ENCODE measurements at regions not wholly inside any gene's neighbourhood (a gene's known extent, or its start where the extent isn't known, plus 50 kb on each side); places are given as distances from the start of the nearest gene placed in this dataset.
A peak's percentile ranks its signal among the peaks of the same experiment; 100 is the strongest.

- H3K27me3 ChIP-seq, result no peaks in the 10 kb centered on the region
- H3K27ac ChIP-seq, result no peak overlapping the region
- in situ Hi-C loops (cut with MboI; ENCODE audit: low pct_ligation_motif_present in 1 of 4, low pct_unique_long_range_greater_than_20kb in 1 of 4, low sequenced_read_pairs in 3 of 4), result no loop called here
- DNase-seq, result no peak
- TF ChIP-seq POLR2AphosphoS5 (IDR thresholded peaks at IDR 0.05) (no peak), CTCF (IDR thresholded peaks at IDR 0.05) (no peak), EP300 (IDR thresholded peaks at IDR 0.05; ENCODE audit: low read depth) (no peak), POLR2A (IDR thresholded peaks at IDR 0.05) (no peak)
- no peaks in the 10 kb centered on the region for H3K36me3 ChIP-seq
- 0 to 15% methylated on average over 2 of the region's 2 CpGs for WGBS, 2 donors (ENCODE audit: low coverage in 1 of 2)
- H3K9me3 ChIP-seq, result no peaks in the 10 kb centered on the region
- H3K4me3 ChIP-seq, result no peak overlapping the region
- H3K4me1 ChIP-seq, result no peaks in the 10 kb centered on the region
- intact Hi-C loops (cut with DNase I; ENCODE audit: low total_unique reads), result no loop called here
Observed at GRCh38 chr4:44859477-44859876, 133.1 kb upstream of the GNPDA2 start.

- no peak for TF ChIP-seq POLR2AphosphoS5 (IDR thresholded peaks at IDR 0.05)
- TF ChIP-seq EP300 (IDR thresholded peaks at IDR 0.05; ENCODE audit: low read depth), result no peak
- no peak for TF ChIP-seq POLR2A (IDR thresholded peaks at IDR 0.05)
- no peak for TF ChIP-seq CTCF (IDR thresholded peaks at IDR 0.05)
- Histone ChIP-seq H3K4me3 (no peak overlapping the region), H3K27me3 (no peaks in the 10 kb centered on the region), H3K36me3 (no peaks in the 10 kb centered on the region), H3K9me3 (no peaks in the 10 kb centered on the region), H3K4me1 (no peaks in the 10 kb centered on the region), H3K27ac (no peak overlapping the region)
- no peak for DNase-seq
- intact Hi-C loops (cut with DNase I; ENCODE audit: low total_unique reads) (no loop called here), in situ Hi-C loops (cut with MboI; ENCODE audit: low pct_ligation_motif_present in 1 of 4, low pct_unique_long_range_greater_than_20kb in 1 of 4, low sequenced_read_pairs in 3 of 4) (no loop called here)
Observed at GRCh38 chr4:44848466-44848865, 122.1 kb upstream of the GNPDA2 start.

DNA sequence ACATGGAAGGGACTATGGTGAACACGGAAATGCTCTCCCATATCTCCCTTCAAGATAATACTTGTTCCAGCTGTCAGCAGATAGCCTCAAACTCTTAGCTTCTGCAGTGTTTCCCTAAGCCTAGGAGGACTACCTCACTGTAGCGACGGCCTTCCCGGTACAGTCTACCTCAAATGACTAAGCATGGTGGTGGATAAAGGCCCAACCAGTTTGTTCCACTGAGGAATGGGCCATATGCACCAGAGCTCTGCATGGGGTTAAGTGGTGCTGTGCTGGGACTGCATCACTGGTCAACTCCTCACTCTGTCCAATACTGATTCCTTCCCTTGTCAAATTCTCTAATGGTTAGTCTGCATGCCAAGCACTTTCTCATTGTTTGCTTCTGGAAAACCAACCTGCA is 119.6 kb upstream of the GNPDA2 start:
- WGBS, 2 donors (ENCODE audit: low coverage in 1 of 2), result 86 to 89% methylated on average over 1 to 4 of the region's 4 CpGs
- Histone ChIP-seq H3K4me3 (no peak overlapping the region), H3K4me1 (no peaks in the 10 kb centered on the region), H3K9me3 (no peaks in the 10 kb centered on the region), H3K36me3 (no peaks in the 10 kb centered on the region), H3K27ac (no peak overlapping the region), H3K27me3 (no peaks in the 10 kb centered on the region)
- intact Hi-C loops (cut with DNase I; ENCODE audit: low total_unique reads), result no loop called here
- DNase-seq, result no peak
- TF ChIP-seq POLR2AphosphoS5 (IDR thresholded peaks at IDR 0.05), result no peak
- TF ChIP-seq POLR2A (IDR thresholded peaks at IDR 0.05), result no peak
- no peak for TF ChIP-seq CTCF (IDR thresholded peaks at IDR 0.05)
- TF ChIP-seq EP300 (IDR thresholded peaks at IDR 0.05; ENCODE audit: low read depth), result no peak
- in situ Hi-C loops (cut with MboI; ENCODE audit: low pct_ligation_motif_present in 1 of 4, low pct_unique_long_range_greater_than_20kb in 1 of 4, low sequenced_read_pairs in 3 of 4), result no loop called here

- intact Hi-C loops (cut with DNase I; ENCODE audit: low total_unique reads), result no loop called here
- no peak overlapping the region for H3K4me3 ChIP-seq
- H3K27ac ChIP-seq, result no peak overlapping the region
- in situ Hi-C loops (cut with MboI; ENCODE audit: low pct_ligation_motif_present in 1 of 4, low pct_unique_long_range_greater_than_20kb in 1 of 4, low sequenced_read_pairs in 3 of 4), result no loop called here
- H3K4me1 ChIP-seq, result no peaks in the 10 kb centered on the region
- 50 to 66% methylated on average over 1 of the region's 1 CpG for WGBS, 2 donors (ENCODE audit: low coverage in 1 of 2)
- no peaks in the 10 kb centered on the region for H3K27me3 ChIP-seq
- no peak for TF ChIP-seq POLR2A (IDR thresholded peaks at IDR 0.05)
- TF ChIP-seq CTCF (IDR thresholded peaks at IDR 0.05), result no peak
- peak in 1 of 3 donors; percentile 51 for TF ChIP-seq POLR2AphosphoS5 (IDR thresholded peaks at IDR 0.05)
- no peak for TF ChIP-seq EP300 (IDR thresholded peaks at IDR 0.05; ENCODE audit: low read depth)
- no peak for DNase-seq
- no peaks in the 10 kb centered on the region for H3K9me3 ChIP-seq
- H3K36me3 ChIP-seq, result no peaks in the 10 kb centered on the region
Observed at GRCh38 chr4:44845309-44845708, 119.0 kb upstream of the GNPDA2 start.
